NOMO-1 (cell line): ENCODE measurements at regions not wholly inside any gene's neighbourhood (a gene's known extent, or its start where the extent isn't known, plus 50 kb on each side); places are given as distances from the start of the nearest gene placed in this dataset.
"Not testable (repeated sequence)": the region's sequence is repeated elsewhere in the genome, so short reads cannot be mapped to it uniquely, and the experiment has no call there.

Experiments
- DNase-seq, 2 experiments: peaks; one replicate each; lab custom pipeline; 2025; ENCODE audit not compliant: unreplicated experiment in 2 of 2; lab: John Stamatoyannopoulos, UW

GRCh38 chr13:22837980-22838647, 342.7 kb upstream of the SGCG start:
- DNase-seq = no peak

GRCh38 chr13:22839603-22840530, 340.9 kb upstream of the SGCG start:
- peak in 1 of 2 experiments; percentile 4 for DNase-seq

- no peak for DNase-seq
Measured at GRCh38 chr13:22846551-22846950, 334.2 kb upstream of the SGCG start.

DNA sequence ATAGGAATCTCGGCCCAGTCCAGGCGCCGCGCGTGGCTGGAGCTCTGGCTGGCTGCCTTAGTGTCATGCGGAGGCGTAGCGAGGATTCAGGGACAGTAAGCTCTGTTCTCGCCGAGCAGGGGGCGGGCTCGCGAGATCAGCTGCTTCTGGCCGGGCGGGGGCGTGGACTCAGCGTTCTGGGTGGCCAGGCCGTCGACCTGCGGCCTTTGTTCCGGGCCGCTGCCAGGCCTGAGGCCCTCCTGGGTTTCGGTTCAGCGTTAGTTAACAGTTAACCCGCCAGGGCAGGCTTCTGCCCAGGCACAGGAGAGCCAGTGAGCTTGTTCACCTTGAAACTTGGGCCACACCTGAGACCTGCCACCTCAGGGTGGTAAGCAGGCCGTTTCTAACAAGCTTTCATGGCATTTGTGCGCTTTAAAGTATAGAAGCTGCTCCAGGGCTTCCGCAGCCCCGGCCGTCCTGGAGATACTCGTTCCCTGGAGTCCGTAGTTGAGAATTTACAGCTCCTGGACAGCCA, 332.2 kb upstream of the SGCG start:
- DNase-seq = no peak

DNA sequence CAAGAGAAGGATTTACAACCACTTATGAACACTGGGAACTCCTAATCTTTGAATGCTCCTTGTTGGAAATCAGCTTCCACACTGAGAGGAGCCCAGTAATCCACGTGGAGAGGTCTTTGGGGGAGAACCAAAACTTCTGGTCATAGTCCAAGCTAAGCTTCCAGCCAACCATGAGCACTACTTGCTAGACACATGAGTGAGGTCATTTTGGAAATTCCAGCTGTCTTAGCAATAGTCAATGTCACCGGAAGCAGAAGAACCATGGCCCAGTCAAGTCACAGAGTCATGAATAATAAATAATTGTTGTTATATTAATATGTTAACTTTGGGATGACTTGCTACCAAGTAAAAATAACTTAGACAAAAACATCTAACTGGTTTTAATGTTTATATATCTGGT, 324.9 kb upstream of the SGCG start:
- no peak for DNase-seq

DNA sequence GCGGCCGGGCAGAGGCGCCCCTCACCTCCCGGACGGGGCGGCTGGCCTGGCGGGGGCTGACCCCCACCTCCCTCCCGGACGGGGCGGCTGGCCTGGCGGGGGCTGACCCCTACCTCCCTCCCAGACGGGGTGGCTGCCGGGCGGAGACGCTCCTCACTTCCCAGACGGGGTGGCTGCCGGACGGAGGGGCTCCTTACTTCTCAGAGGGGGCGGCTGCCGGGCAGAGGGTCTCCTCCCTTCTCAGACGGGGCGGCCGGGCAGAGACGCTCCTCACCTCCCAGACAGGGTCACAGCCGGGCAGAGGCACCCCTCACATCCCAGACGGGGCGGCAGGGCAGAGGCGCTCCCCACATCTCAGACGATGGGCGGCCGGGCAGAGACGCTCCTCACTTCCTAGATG, 321.8 kb upstream of the SGCG start:
- DNase-seq = not testable (repeated sequence)

DNA sequence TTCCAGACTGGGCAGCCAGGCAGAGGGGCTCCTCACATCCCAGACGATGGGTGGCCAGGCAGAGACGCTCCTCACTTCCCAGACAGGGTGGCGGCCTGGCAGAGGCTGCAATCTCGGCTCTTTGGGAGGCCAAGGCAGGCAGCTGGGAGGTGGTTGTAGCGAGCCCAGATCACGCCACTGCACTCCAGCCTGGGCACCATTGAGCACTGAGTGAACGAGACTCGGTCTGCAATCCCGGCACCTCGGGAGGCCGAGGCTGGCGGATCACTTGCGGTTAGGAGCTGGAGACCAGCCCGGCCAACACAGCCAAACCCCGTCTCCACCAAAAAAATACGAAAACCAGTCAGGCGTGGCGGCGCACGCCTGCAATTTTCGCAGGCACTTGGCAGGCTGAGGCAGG, 321.4 kb upstream of the SGCG start:
- DNase-seq = not testable (repeated sequence)

DNA sequence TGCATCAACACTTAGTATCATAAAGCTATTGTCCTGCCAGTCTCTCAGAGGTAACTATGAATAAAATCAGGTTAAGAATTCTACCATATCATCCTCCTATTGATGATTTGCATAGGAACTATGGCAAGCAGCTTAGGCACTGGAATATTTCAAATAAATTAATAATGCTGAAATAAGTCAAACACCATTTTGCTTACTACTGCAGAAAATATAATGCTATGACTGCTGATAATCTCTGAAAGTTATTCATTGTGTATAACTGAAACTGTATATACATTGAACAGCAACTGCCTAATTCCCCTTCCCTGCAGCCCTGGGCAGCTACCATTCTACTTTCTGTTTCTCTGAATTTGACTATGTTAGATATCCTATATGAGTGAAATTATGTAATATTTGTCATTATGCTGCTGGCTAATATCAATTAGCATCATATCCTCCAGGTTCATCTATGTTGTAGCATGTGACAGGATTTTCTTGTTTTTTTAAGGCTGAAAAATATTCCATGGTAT, 318.8 kb upstream of the SGCG start:
- DNase-seq = no peak

GRCh38 chr13:22862478-22862877, 318.3 kb upstream of the SGCG start:
- no peak for DNase-seq

DNA sequence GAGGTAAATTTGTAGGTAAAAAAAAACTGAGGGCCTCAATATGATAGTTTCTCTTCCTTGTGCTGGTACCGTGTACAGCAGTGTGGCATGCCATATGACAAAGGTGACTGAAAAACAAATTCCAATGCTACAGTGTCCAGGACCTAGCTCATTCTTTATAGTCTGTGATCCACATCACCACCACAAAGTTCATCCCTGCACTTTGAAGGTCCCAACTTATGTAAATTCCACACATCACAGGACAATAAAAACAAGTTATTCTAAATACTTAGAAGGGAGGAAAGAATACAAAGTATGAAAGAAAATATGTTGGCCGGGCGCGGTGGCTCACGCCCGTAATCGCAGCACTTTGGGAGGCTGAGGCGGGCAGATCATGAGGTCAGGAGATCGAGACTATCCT, 314.6 kb upstream of the SGCG start:
- no peak for DNase-seq

- no peak for DNase-seq
Measured at GRCh38 chr13:22871231-22871630, 309.5 kb upstream of the SGCG start.

DNA sequence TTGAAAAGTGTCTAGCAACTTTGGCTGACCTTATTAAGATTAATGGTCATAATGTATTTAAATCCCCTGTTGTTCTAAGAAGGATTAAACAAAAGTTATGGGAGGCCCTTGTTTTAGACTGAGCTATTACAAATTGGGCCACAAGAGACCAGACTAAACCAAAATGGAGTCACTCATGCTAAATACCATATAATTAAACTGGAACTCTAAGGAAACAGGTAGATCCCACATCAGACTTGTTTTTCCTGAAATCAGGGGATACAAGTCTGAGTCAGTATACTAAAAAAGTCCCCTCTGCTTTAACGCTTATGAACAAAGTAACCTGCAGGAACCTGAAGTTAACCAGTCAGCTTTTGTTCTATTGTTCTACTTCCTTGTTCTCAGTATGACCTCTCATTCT, 305.9 kb upstream of the SGCG start:
- no peak for DNase-seq

DNA sequence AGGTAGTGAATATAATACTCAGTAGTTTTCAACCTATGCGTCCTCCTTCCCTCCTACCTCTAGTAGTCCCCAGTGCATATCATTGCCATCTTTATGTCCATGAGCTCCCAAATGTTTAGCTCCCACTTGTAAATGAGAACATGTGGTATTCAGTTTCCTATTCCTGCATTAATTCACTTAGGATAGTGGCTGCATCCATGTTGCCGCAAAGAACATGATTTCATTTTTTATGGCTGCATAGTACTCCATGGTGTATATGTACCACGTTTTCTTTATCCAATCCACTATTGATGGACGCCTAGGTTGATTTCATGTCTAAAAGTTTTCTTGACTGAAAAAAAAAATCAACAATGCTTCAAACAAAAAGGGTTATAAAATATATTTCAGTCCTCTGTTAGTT, 303.4 kb upstream of the SGCG start:
- no peak for DNase-seq

DNA sequence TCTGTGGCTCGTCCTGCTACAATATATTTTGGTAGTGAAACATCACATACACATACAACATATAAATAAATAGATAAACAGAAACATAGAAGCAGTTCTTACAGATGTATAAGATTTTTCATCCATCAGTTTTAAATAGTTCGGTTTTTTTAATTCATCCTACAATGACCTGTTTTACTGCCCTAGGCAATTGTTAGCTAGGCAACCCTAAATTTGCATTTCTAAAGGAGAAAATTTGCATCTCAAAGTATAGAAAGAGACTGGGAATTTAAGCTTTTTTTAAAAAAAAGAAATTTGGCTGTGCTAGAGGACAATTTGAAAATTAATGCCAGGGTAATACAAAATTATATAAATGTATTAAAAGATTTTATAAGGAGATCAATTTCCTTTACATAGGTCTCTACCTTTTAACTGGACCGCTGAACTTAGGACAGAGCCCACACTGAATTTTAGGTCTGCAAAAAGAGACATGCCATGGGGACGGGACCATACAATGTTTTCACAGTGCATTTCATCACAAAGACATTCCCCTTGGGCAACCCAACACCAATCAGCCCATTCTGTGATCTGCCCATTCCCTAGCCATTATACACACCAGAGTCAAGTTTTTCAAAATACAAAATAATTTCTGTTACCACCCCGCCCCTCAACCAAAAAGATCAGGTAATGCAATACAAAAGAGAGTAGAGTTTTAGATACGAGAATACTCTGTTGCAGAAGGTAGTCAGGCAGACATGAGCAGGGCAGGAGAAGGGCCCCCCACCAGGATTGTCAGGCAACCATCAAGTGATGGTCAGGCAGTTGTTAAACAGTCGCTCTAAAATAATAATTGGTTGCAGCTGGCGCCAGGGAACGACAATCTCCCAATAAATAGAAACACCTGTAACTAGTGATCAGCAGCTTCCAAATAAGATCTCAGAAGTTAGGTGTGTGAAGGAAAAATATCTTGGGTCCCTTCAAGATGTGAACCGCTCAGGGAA, 299.7 kb upstream of the SGCG start:
- DNase-seq = no peak

- not testable (repeated sequence) for DNase-seq
Measured at GRCh38 chr13:22881721-22882608, 298.8 kb upstream of the SGCG start.

DNA sequence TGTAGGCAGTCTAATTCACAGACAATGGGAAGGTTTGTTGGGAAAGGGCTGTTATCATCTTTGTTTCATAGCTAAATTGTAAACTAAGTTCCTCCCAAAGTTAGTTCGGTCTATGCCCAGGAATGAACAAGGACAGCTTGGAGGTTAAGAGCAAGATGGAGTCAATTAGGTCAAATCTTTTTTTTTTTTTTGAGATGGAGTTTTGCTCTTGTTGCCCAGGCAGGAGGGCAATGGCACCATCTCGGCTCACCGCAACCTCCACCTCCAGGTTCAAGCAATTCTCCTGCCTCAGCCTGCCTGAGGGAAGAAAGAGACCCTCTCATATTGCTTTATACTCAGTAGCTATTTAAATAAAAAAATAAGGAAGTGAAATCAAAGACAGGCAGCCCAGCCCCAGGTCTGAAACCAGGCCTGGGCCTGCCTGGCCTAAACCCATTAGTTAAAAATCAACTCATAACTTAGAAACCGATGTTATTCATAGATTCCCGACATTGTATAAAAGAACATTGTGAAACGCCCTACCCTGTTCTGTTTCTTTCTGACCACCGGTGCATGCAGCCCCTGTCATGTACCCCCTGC, 297.4 kb upstream of the SGCG start:
- DNase-seq = peak in 1 of 2 experiments; percentile 47

GRCh38 chr13:22883956-22884355, 296.8 kb upstream of the SGCG start:
- no peak for DNase-seq

DNA sequence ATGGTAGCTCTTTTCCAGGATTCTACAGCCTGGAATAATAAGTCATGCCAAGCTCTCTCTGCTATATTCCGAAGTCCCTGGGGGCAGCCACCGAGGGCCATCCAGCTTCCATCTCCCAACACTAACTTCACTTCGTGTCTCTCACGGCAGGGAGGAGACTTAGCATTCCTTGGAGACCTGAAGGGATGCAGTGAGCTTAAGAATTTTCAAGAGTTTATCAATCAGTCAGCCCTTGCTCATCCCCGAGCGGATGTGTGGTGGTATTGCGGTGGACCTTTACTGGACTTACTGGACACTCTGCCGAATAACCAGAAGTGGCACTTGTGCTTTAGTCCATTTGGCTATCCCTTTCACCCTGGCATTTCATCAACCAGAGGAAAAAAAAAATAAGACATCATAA, 294.7 kb upstream of the SGCG start:
- DNase-seq = not testable (repeated sequence)

DNA sequence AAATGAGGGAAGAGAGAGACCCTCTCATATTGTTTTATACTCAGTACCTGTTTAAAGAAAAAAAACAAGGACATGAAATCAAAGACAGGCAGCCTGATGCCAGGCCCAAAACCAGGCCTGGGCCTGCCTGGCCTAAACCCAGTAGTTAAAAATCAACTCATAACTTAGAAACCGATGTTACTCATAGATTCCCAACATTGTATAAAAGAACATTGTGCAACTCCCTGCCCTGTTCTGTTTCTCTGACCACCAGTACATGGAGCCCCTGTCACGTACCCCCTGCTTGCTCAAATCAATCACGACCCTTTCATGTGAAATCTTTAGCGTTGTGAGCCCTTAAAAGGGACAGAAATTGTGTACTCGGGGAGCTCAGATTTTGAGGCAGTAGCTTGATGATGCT, 291.4 kb upstream of the SGCG start:
- not testable (repeated sequence) for DNase-seq
